ENCODE measurements at regions not wholly inside any gene's neighbourhood (a gene's known extent, or its start where the extent isn't known, plus 50 kb on each side); places are given as distances from the start of the nearest gene placed in this dataset.

DNA sequence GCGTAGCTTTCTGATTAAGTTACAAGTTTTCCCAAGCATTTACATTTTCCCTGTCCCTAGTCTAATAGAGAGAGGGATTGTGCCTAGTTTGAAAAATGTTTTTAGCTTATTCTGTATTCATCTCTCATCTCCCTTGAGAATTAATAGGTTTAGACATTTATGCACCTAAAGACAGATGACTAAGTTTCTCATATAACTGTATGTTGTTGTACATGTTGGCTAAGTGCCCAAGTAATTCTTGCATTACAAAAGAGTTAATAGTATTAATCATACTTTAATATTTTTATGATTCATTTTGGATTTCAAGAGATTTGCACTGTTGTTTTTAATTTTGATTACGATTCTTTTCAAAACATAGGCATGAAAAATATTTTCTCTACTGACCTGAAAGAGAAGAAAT, 109.0 kb upstream of the TBL1XR1 start:
- Histone ChIP-seq H3K36me3 (no peaks in the 10 kb centered on the region), H3K27me3 (no peaks in the 10 kb centered on the region), H3K4me3 (no peak overlapping the region), H3K4me1 (no peaks in the 10 kb centered on the region), H3K9me3 (peaks cover 0 to 9% (median 0%) of the 10 kb centered on the region in 3 donors), H3K27ac (no peak overlapping the region)
- TF ChIP-seq, protein P1, sequence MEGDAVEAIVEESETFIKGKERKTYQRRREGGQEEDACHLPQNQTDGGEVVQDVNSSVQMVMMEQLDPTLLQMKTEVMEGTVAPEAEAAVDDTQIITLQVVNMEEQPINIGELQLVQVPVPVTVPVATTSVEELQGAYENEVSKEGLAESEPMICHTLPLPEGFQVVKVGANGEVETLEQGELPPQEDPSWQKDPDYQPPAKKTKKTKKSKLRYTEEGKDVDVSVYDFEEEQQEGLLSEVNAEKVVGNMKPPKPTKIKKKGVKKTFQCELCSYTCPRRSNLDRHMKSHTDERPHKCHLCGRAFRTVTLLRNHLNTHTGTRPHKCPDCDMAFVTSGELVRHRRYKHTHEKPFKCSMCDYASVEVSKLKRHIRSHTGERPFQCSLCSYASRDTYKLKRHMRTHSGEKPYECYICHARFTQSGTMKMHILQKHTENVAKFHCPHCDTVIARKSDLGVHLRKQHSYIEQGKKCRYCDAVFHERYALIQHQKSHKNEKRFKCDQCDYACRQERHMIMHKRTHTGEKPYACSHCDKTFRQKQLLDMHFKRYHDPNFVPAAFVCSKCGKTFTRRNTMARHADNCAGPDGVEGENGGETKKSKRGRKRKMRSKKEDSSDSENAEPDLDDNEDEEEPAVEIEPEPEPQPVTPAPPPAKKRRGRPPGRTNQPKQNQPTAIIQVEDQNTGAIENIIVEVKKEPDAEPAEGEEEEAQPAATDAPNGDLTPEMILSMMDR (IDR thresholded peaks at IDR 0.05), result no peak
- intact Hi-C loops (cut with DNase I; ENCODE audit: low total_unique reads), result no loop called here
- no peak for DNase-seq

DNA sequence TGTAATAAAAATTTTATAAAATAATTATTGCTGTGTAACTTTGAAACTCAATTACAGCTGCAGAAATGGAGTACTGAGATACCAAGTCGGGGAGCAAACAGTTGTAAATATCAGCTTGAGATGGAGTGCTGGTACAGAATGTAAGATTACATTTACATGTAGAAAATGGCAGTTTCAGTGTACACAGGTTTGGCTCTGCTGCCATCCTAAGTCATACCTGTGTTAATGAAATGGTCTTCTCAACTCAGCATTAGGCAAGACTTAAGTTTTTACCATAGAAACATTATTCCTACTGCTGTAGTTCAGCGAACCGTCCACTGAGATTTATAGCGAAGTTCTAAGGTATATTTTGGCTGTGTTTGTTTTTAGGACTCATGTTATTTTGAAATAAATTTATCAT, 110.1 kb upstream of the TBL1XR1 start:
- Histone ChIP-seq H3K36me3 (no peaks in the 10 kb centered on the region), H3K4me3 (no peak overlapping the region), H3K27ac (no peak overlapping the region), H3K9me3 (peaks cover 0 to 9% (median 0%) of the 10 kb centered on the region in 3 donors), H3K4me1 (no peaks in the 10 kb centered on the region), H3K27me3 (no peaks in the 10 kb centered on the region)
- DNase-seq, result no peak
- intact Hi-C loops (cut with DNase I; ENCODE audit: low total_unique reads), result no loop called here
- TF ChIP-seq, protein P1 (IDR thresholded peaks at IDR 0.05), result no peak

DNA sequence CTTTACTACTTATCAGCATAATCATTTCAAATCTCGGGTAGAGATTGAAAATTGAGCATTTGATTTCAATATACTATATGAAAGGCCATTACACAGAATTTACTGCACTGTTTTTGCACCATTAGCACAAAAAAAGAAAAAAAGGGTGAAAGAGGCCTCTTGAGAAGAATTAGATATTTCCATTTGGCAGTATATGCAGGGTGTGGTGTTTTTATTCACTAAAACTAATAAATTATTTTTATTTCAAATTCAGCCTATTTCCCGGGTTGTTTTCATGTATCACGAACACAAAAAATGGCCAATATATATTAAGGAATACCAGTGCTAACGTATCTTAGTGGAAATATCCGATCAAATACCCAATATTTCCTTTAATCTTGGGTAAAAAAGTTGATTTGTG, 110.5 kb upstream of the TBL1XR1 start:
- Histone ChIP-seq H3K36me3 (no peaks in the 10 kb centered on the region), H3K9me3 (peaks cover 0 to 9% (median 0%) of the 10 kb centered on the region in 3 donors), H3K27ac (no peak overlapping the region), H3K4me3 (no peak overlapping the region), H3K4me1 (no peaks in the 10 kb centered on the region), H3K27me3 (no peaks in the 10 kb centered on the region)
- no peak for DNase-seq
- intact Hi-C loops (cut with DNase I; ENCODE audit: low total_unique reads), result no loop called here
- TF ChIP-seq, protein P1 (IDR thresholded peaks at IDR 0.05), result no peak

DNA sequence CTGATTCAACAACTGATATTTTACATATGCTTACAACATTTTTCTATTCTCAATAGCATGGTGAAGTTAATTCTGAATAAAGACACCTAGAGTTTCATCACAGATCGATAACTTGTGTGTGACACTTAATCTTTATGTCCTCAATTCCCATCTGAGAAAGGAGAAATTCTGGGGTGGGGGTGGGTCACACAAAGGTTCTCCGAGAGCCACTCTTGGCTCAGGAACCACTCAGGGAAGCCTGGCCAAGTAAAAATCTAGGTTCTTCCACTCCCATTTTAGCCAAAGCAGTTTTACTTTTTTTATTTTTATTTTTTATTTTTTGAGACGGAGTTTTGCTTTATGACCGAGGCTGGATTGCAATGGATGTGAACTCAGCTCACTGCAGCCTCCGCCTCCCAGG, 111.0 kb upstream of the TBL1XR1 start:
- intact Hi-C loops (cut with DNase I; ENCODE audit: low total_unique reads), result no loop called here
- Histone ChIP-seq H3K9me3 (peaks cover 0 to 9% (median 0%) of the 10 kb centered on the region in 3 donors), H3K36me3 (no peaks in the 10 kb centered on the region), H3K27me3 (no peaks in the 10 kb centered on the region), H3K27ac (no peak overlapping the region), H3K4me3 (no peak overlapping the region), H3K4me1 (no peaks in the 10 kb centered on the region)
- TF ChIP-seq, protein P1 (IDR thresholded peaks at IDR 0.05), result no peak
- no peak for DNase-seq

DNA sequence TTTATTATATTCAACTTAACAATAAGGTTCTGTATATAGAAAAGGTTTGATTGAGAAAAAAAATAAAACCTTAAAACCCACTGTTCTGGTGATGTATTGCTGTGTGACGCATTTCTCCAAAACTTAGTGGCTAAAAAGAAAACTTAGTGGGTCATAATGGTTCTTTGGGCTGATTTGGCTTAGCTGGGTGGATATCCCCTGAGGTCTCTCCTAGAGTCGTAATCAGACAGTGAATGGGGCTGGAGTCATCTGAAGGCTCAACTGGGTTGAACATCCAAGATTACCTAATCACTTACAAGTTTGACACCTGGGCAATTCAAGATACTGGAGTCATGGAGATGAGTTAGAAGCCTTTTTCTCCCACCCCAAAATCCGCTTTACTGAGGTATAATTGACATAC, 111.6 kb upstream of the TBL1XR1 start:
- H3K27ac ChIP-seq, result no peak overlapping the region
- H3K9me3 ChIP-seq, result peaks cover 0 to 9% (median 0%) of the 10 kb centered on the region in 3 donors
- no peaks in the 10 kb centered on the region for H3K4me1 ChIP-seq
- intact Hi-C loops (cut with DNase I; ENCODE audit: low total_unique reads), result no loop called here
- no peak for DNase-seq
- H3K36me3 ChIP-seq, result no peaks in the 10 kb centered on the region
- no peak overlapping the region for H3K4me3 ChIP-seq
- H3K27me3 ChIP-seq, result no peaks in the 10 kb centered on the region
- TF ChIP-seq, protein P1 (IDR thresholded peaks at IDR 0.05), result no peak

DNA sequence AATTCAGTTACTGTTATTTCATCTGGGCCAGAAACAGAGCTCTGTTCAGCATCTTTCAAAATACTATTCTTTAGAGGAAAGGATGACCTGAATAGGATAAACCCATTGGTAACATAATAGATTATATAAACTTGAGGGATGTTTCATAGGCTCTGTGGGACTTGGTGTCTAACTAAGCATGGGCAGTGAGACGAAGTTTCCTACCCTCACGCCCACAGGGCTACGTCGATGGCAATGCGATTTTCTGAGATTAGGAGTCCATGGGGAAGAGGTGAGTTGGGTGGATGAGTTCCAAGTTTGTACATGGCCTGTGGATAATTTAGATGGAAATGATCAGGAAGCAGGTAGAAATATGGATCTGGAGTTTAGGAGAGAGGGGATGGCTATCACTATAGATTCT, 115.2 kb upstream of the TBL1XR1 start:
- no peaks in the 10 kb centered on the region for H3K36me3 ChIP-seq
- H3K4me3 ChIP-seq, result no peak overlapping the region
- no peak overlapping the region for H3K27ac ChIP-seq
- no peak for DNase-seq
- no peaks in the 10 kb centered on the region for H3K27me3 ChIP-seq
- TF ChIP-seq, protein P1 (IDR thresholded peaks at IDR 0.05), result no peak
- H3K4me1 ChIP-seq, result no peaks in the 10 kb centered on the region
- peaks cover 0 to 9% (median 0%) of the 10 kb centered on the region in 3 donors for H3K9me3 ChIP-seq
- intact Hi-C loops (cut with DNase I; ENCODE audit: low total_unique reads), result no loop called here
